ELR (cell line): ENCODE measurements at regions not wholly inside any gene's neighbourhood (a gene's known extent, or its start where the extent isn't known, plus 50 kb on each side); places are given as distances from the start of the nearest gene placed in this dataset.
"Not testable (repeated sequence)": the region's sequence is repeated elsewhere in the genome, so short reads cannot be mapped to it uniquely, and the experiment has no call there.

Experiments
- DNase-seq: peaks from one replicate; pipeline ENCODE4 v3.0.0-alpha.2; 2015; ENCODE audit warnings: low read depth

- DNase-seq: no peak
These were observed 625.2 kb upstream of the NCAM2 start for GRCh38 chr21:20373031-20373430.

- DNase-seq: no peak
These were observed 621.0 kb upstream of the NCAM2 start for GRCh38 chr21:20377250-20377649.

- DNase-seq: peak; percentile 1
These were observed 609.8 kb upstream of the NCAM2 start for GRCh38 chr21:20388400-20388799.

GRCh38 chr21:20396798-20397197, 601.4 kb upstream of the NCAM2 start:
- no peak for DNase-seq

GRCh38 chr21:20404915-20405314, 593.3 kb upstream of the NCAM2 start:
- DNase-seq: no peak

GRCh38 chr21:20418353-20418752, 579.9 kb upstream of the NCAM2 start:
- DNase-seq: no peak

- DNase-seq: no peak
These were observed 578.4 kb upstream of the NCAM2 start for GRCh38 chr21:20419772-20420171.

- DNase-seq: no peak
These were observed 573.3 kb upstream of the NCAM2 start for GRCh38 chr21:20424943-20425342.

- DNase-seq: no peak
These were observed 572.4 kb upstream of the NCAM2 start for GRCh38 chr21:20425856-20426255.

GRCh38 chr21:20440338-20440737, 557.9 kb upstream of the NCAM2 start:
- no peak for DNase-seq

GRCh38 chr21:20443558-20444155, 554.6 kb upstream of the NCAM2 start:
- peak; percentile 7 for DNase-seq

GRCh38 chr21:20445971-20446370, 552.2 kb upstream of the NCAM2 start:
- DNase-seq: no peak

GRCh38 chr21:20451046-20451445, 547.2 kb upstream of the NCAM2 start:
- peak; percentile 25 for DNase-seq

- no peak for DNase-seq
These were observed 545.3 kb upstream of the NCAM2 start for GRCh38 chr21:20452935-20453334.

- peak; percentile 30 for DNase-seq
These were observed 538.4 kb upstream of the NCAM2 start for GRCh38 chr21:20459838-20460237.

- DNase-seq: no peak
These were observed 534.8 kb upstream of the NCAM2 start for GRCh38 chr21:20463362-20463761.

GRCh38 chr21:20469361-20469760, 528.8 kb upstream of the NCAM2 start:
- DNase-seq: no peak

- no peak for DNase-seq
These were observed 511.9 kb upstream of the NCAM2 start for GRCh38 chr21:20486303-20486702.

- not testable (repeated sequence) for DNase-seq
These were observed 495.3 kb upstream of the NCAM2 start for GRCh38 chr21:20502915-20503314.

GRCh38 chr21:20507783-20508182, 490.4 kb upstream of the NCAM2 start:
- no peak for DNase-seq

- DNase-seq: no peak
These were observed 486.9 kb upstream of the NCAM2 start for GRCh38 chr21:20511216-20511880.

- DNase-seq: no peak
These were observed 482.8 kb upstream of the NCAM2 start for GRCh38 chr21:20515446-20515845.

- no peak for DNase-seq
These were observed 479.1 kb upstream of the NCAM2 start for GRCh38 chr21:20519076-20519475.

- DNase-seq: no peak
These were observed 475.6 kb upstream of the NCAM2 start for GRCh38 chr21:20522611-20523010.
